ENCODE measurements at regions not wholly inside any gene's neighbourhood (a gene's known extent, or its start where the extent isn't known, plus 50 kb on each side); places are given as distances from the start of the nearest gene placed in this dataset.

DNA sequence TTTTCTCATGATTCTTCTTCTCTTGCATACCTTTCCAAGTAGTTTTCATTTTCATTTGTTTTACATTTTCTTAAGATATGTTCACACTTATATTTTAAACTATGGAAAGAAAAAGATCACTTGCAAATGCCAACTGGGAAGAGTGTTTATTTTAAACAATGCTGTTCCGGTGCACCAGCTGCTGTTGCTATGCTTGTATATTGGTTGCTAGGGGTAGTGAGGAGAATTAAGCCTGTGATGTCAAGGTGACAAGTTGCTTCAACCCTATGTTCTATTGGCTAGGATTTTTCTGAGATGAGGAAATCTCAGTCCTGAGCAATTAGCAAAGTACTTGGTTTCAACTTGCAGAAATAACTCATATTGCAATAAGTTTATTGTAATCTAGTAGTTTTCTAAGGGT is 500.1 kb downstream of the MFSD1 start:
- TF ChIP-seq POLR2A (IDR thresholded peaks at IDR 0.05): no peak
- TF ChIP-seq, protein P1, sequence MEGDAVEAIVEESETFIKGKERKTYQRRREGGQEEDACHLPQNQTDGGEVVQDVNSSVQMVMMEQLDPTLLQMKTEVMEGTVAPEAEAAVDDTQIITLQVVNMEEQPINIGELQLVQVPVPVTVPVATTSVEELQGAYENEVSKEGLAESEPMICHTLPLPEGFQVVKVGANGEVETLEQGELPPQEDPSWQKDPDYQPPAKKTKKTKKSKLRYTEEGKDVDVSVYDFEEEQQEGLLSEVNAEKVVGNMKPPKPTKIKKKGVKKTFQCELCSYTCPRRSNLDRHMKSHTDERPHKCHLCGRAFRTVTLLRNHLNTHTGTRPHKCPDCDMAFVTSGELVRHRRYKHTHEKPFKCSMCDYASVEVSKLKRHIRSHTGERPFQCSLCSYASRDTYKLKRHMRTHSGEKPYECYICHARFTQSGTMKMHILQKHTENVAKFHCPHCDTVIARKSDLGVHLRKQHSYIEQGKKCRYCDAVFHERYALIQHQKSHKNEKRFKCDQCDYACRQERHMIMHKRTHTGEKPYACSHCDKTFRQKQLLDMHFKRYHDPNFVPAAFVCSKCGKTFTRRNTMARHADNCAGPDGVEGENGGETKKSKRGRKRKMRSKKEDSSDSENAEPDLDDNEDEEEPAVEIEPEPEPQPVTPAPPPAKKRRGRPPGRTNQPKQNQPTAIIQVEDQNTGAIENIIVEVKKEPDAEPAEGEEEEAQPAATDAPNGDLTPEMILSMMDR (IDR thresholded peaks at IDR 0.05): no peak
- TF ChIP-seq POLR2AphosphoS5 (IDR thresholded peaks at IDR 0.05): no peak
